Neuronal stem cell (in vitro differentiated cells): ENCODE measurements at regions not wholly inside any gene's neighbourhood (a gene's known extent, or its start where the extent isn't known, plus 50 kb on each side); places are given as distances from the start of the nearest gene placed in this dataset.

Experiments
- DNase-seq: peaks from one replicate; pipeline ENCODE4 v3.0.0-alpha.2; 2013; ENCODE audit warnings: low spot score
- H2AFZ ChIP-seq: one replicate; pipeline ENCODE4 v1.6.1; 2013; ENCODE audit warnings: mild to moderate bottlenecking, low read length, inconsistent platforms
- H2AK5ac ChIP-seq: 2 replicates; pipeline ENCODE4 v1.6.1; 2013; ENCODE audit warnings: low read depth, mild to moderate bottlenecking, inconsistent platforms, low read length, moderate library complexity, mixed read lengths
- H2BK120ac ChIP-seq: 2 replicates; pipeline ENCODE4 v1.6.1; 2013; ENCODE audit warnings: low read depth, mild to moderate bottlenecking, inconsistent platforms, low read length, moderate library complexity, mixed read lengths
- H2BK12ac ChIP-seq: one replicate; pipeline ENCODE4 v1.6.1; 2013; ENCODE audit warnings: low read length, inconsistent platforms
- H2BK15ac ChIP-seq: 2 replicates; pipeline ENCODE4 v1.6.1; 2013; ENCODE audit warnings: mild to moderate bottlenecking, low read length, inconsistent platforms, mixed read lengths
- H2BK5ac ChIP-seq: one replicate; pipeline ENCODE4 v1.6.1; 2013; ENCODE audit warnings: inconsistent platforms, mild to moderate bottlenecking, low read length, moderate library complexity
- H3K14ac ChIP-seq: one replicate; pipeline ENCODE4 v1.6.1; 2013; ENCODE audit warnings: low read length, inconsistent platforms
- H3K18ac ChIP-seq: 2 replicates; pipeline ENCODE4 v1.6.1; 2013; ENCODE audit warnings: low read length, inconsistent platforms
- H3K23ac ChIP-seq: 2 replicates; pipeline ENCODE4 v1.6.1; 2013; ENCODE audit warnings: low read depth, mild to moderate bottlenecking, mixed read lengths, low read length, inconsistent platforms; ENCODE audit not compliant: poor library complexity
- H3K27ac ChIP-seq: replicated peaks from 3 replicates; pipeline ENCODE4 v1.5.1; 2013; ENCODE audit warnings: low read length, inconsistent platforms
- H3K27me3 ChIP-seq, 3 experiments: 2 replicates each; pipeline ENCODE4 v1.6.1; 2013; ENCODE audit warnings: low read length in 3 of 3, mild to moderate bottlenecking in 2 of 3, inconsistent platforms in 1 of 3, low read depth in 1 of 3, mixed read lengths in 1 of 3, moderate library complexity in 1 of 3; ENCODE audit not compliant: control insufficient read depth in 3 of 3, insufficient read depth in 3 of 3
- H3K36me3 ChIP-seq, 2 donors: replicated peaks in 1 of 2; 2 replicates each; pipeline ENCODE4 v1.6.1; 2013; ENCODE audit warnings: low read length in 2 of 2; ENCODE audit not compliant: control insufficient read depth in 2 of 2, insufficient read depth in 2 of 2
- H3K4ac ChIP-seq: 2 replicates; pipeline ENCODE4 v1.6.1; 2013; ENCODE audit warnings: inconsistent platforms, mild to moderate bottlenecking, low read length, moderate library complexity
- H3K4me1 ChIP-seq, 2 donors: 1 replicate in 1 of 2; 2 replicates in 1 of 2; pipeline ENCODE4 v1.6.1; 2013; ENCODE audit warnings: low read length in 2 of 2, low read depth in 1 of 2; ENCODE audit not compliant: control insufficient read depth in 2 of 2, insufficient read depth in 1 of 2
- H3K4me2 ChIP-seq: one replicate; pipeline ENCODE4 v1.6.1; 2013; ENCODE audit warnings: mild to moderate bottlenecking, low read length, inconsistent platforms; ENCODE audit not compliant: insufficient read depth, poor library complexity, severe bottlenecking
- H3K4me3 ChIP-seq, 2 donors: 2 replicates each; pipeline ENCODE4 v1.5.1; 2013; ENCODE audit warnings: low read length in 2 of 2, mild to moderate bottlenecking in 2 of 2, inconsistent platforms in 1 of 2, moderate library complexity in 1 of 2
- H3K79me1 ChIP-seq: one replicate; pipeline ENCODE4 v1.6.1; 2013; ENCODE audit warnings: low read depth, mild to moderate bottlenecking, inconsistent platforms, low read length, moderate library complexity
- H3K9ac ChIP-seq: one replicate; pipeline ENCODE4 v1.6.1; 2013; ENCODE audit warnings: mild to moderate bottlenecking, low read depth, low read length, inconsistent platforms; ENCODE audit not compliant: poor library complexity
- H3K9me3 ChIP-seq, 2 donors: replicated peaks in 1 of 2; 2 replicates each; pipeline versions ENCODE3 to v1.6.1; 2013; ENCODE audit warnings: low read length in 2 of 2, mild to moderate bottlenecking in 2 of 2, inconsistent platforms in 1 of 2, low read depth in 1 of 2, mixed read lengths in 1 of 2, moderate library complexity in 1 of 2; ENCODE audit not compliant: control insufficient read depth in 2 of 2, insufficient read depth in 1 of 2
- H4K8ac ChIP-seq: one replicate; pipeline ENCODE4 v1.6.1; 2013; ENCODE audit warnings: low read depth, mild to moderate bottlenecking, inconsistent platforms, low read length, moderate library complexity
- H4K91ac ChIP-seq: one replicate; pipeline ENCODE4 v1.6.1; 2013; ENCODE audit warnings: low read length, low read depth, mild to moderate bottlenecking, inconsistent platforms; ENCODE audit not compliant: poor library complexity
- WGBS, 2 donors: extraction: QIAGEN DNeasy Blood & Tissue Kit; methylation state at CpG; one replicate each; pipeline ENCODE4 v1.1.7; 2013; ENCODE audit warnings: missing lambda C conversion rate in 2 of 2, mixed read lengths in 1 of 2; ENCODE audit not compliant: insufficient read length in 2 of 2, insufficient replicate concordance in 1 of 2; ENCODE audit errors: extremely low coverage in 2 of 2; 5-methylcytosine and 5-hydroxymethylcytosine counted together

GRCh38 chr5:37906416-37906815 lies 66.6 kb upstream of the GDNF start:
- no peak overlapping the region for H2BK120ac ChIP-seq
- no peak overlapping the region for H4K91ac ChIP-seq
- no peak overlapping the region for H3K23ac ChIP-seq
- H3K27ac ChIP-seq = no peak overlapping the region
- H3K9ac ChIP-seq = no peak overlapping the region
- H3K4me3 ChIP-seq = no peak overlapping the region
- H3K4me2 ChIP-seq = no peak overlapping the region
- no peaks in the 10 kb centered on the region for H3K9me3 ChIP-seq
- no peaks in the 10 kb centered on the region for H3K36me3 ChIP-seq
- H3K79me1 ChIP-seq = no peaks in the 10 kb centered on the region
- H2BK12ac ChIP-seq = no peak overlapping the region
- DNase-seq = no peak
- H3K4me1 ChIP-seq = no peaks in the 10 kb centered on the region
- H3K27me3 ChIP-seq = peaks cover 0 to 2% (median 0%) of the 10 kb centered on the region in 3 experiments
- no peak overlapping the region for H3K18ac ChIP-seq
- H2BK5ac ChIP-seq = no peak overlapping the region
- no CpG with 5 or more reads among the region's 2 CpGs for WGBS, 2 donors
- H2BK15ac ChIP-seq = no peak overlapping the region
- H3K14ac ChIP-seq = no peak overlapping the region
- no peak overlapping the region for H3K4ac ChIP-seq
- no peak overlapping the region for H2AFZ ChIP-seq
- no peak overlapping the region for H4K8ac ChIP-seq
- H2AK5ac ChIP-seq = no peak overlapping the region

GRCh38 chr5:37905230-37905629 lies 65.4 kb upstream of the GDNF start:
- H4K8ac ChIP-seq = no peak overlapping the region
- no peak overlapping the region for H3K18ac ChIP-seq
- whole genome bisulfite sequencing, 2 donors = no CpG with 5 or more reads among the region's 3 CpGs

DNA sequence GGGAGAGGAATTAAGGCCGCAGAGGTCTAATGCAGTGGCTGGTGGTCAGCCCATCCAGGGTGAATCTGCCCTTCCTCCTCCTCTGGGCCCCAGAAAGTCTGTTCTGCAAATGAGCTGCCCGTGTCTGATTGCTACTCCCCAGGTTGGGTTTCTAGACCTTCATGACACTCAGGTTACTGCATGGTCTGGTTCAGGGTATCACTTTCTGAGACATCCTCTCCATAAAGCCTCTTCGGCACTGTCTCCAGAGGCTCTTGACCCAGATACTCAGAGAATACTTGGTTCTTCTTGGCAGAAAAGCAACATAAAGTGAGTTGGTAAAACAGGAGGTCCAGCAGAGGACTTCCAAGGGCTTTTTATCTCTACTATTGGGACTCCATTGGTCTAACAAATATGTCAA lies 62.5 kb upstream of the GDNF start:
- Histone ChIP-seq H3K79me1 (no peaks in the 10 kb centered on the region), H3K4me2 (no peak overlapping the region), H3K18ac (no peak overlapping the region), H2AFZ (no peak overlapping the region), H3K14ac (no peak overlapping the region), H4K91ac (no peak overlapping the region), H3K9ac (no peak overlapping the region), H3K4ac (no peak overlapping the region), H3K4me3 (no peak overlapping the region), H3K27me3 (peaks cover 0 to 2% (median 0%) of the 10 kb centered on the region in 3 experiments), H3K4me1 (no peaks in the 10 kb centered on the region), H2BK12ac (no peak overlapping the region), H4K8ac (no peak overlapping the region), H3K9me3 (no peaks in the 10 kb centered on the region), H3K27ac (no peak overlapping the region), H3K23ac (no peak overlapping the region), H2AK5ac (no peak overlapping the region), H2BK5ac (no peak overlapping the region), H2BK120ac (no peak overlapping the region), H2BK15ac (no peak overlapping the region), H3K36me3 (no peaks in the 10 kb centered on the region)
- no CpG with 5 or more reads among the region's 3 CpGs for WGBS, 2 donors
- no peak for DNase-seq

More at GRCh38 chr5:37905230-37905629, 65.4 kb upstream of the GDNF start:
- Histone ChIP-seq H3K23ac (no peak overlapping the region), H4K91ac (no peak overlapping the region), H2BK12ac (no peak overlapping the region), H3K27ac (no peak overlapping the region), H2AFZ (no peak overlapping the region), H3K9me3 (no peaks in the 10 kb centered on the region), H3K14ac (no peak overlapping the region), H3K36me3 (no peaks in the 10 kb centered on the region), H3K4ac (no peak overlapping the region), H2BK5ac (no peak overlapping the region), H3K9ac (no peak overlapping the region), H3K27me3 (peaks cover 0 to 2% (median 0%) of the 10 kb centered on the region in 3 experiments), H2BK120ac (no peak overlapping the region), H3K4me3 (no peak overlapping the region), H2BK15ac (no peak overlapping the region), H3K4me2 (no peak overlapping the region), H3K4me1 (no peaks in the 10 kb centered on the region), H3K79me1 (no peaks in the 10 kb centered on the region), H2AK5ac (no peak overlapping the region)
- no peak for DNase-seq

GRCh38 chr5:37900692-37901091 lies 60.9 kb upstream of the GDNF start:
- Histone ChIP-seq H2BK120ac (no peak overlapping the region), H3K4me1 (no peaks in the 10 kb centered on the region)

More at GRCh38 chr5:37900692-37901091, 60.9 kb upstream of the GDNF start:
- no peak overlapping the region for H3K4me3 ChIP-seq
- H3K18ac ChIP-seq = no peak overlapping the region
- no peak overlapping the region for H3K27ac ChIP-seq
- no peak overlapping the region for H4K91ac ChIP-seq
- H3K79me1 ChIP-seq = no peaks in the 10 kb centered on the region
- no peak overlapping the region for H2BK12ac ChIP-seq
- H3K23ac ChIP-seq = no peak overlapping the region
- H3K4me2 ChIP-seq = no peak overlapping the region
- no peak overlapping the region for H2AK5ac ChIP-seq
- H2BK5ac ChIP-seq = no peak overlapping the region
- no peak for DNase-seq
- H2BK15ac ChIP-seq = no peak overlapping the region
- no peak overlapping the region for H3K14ac ChIP-seq
- no peak overlapping the region for H3K9ac ChIP-seq
- H3K4ac ChIP-seq = no peak overlapping the region
- WGBS, 2 donors = no CpG with 5 or more reads among the region's 1 CpG
- H3K9me3 ChIP-seq = no peaks in the 10 kb centered on the region
- H3K36me3 ChIP-seq = no peaks in the 10 kb centered on the region
- no peak overlapping the region for H2AFZ ChIP-seq
- no peak overlapping the region for H4K8ac ChIP-seq
- H3K27me3 ChIP-seq = no peaks in the 10 kb centered on the region
